ENCODE measurements at regions not wholly inside any gene's neighbourhood (a gene's known extent, or its start where the extent isn't known, plus 50 kb on each side); places are given as distances from the start of the nearest gene placed in this dataset.
A peak's percentile ranks its signal among the peaks of the same experiment; 100 is the strongest.

DNA sequence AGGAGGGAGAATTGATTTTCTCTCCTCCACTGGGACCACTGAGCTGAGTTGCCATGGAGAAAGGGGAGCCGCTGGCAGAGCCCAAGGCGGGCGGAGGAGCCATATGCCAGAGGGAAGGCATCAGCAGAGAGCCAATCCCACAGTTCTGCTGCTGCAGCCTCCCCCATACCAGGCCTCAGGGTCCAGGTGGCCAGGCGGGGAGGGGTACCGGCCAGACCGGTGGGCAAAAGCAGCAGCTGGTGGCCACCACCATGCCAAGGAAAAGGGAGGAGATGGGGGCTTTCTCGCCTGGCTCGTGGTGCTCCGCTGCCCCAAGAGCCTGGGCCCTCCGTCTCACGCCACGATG is 72.8 kb downstream of the PITPNM2 start:
- no peak for DNase-seq (ENCODE audit: low read depth)

DNA sequence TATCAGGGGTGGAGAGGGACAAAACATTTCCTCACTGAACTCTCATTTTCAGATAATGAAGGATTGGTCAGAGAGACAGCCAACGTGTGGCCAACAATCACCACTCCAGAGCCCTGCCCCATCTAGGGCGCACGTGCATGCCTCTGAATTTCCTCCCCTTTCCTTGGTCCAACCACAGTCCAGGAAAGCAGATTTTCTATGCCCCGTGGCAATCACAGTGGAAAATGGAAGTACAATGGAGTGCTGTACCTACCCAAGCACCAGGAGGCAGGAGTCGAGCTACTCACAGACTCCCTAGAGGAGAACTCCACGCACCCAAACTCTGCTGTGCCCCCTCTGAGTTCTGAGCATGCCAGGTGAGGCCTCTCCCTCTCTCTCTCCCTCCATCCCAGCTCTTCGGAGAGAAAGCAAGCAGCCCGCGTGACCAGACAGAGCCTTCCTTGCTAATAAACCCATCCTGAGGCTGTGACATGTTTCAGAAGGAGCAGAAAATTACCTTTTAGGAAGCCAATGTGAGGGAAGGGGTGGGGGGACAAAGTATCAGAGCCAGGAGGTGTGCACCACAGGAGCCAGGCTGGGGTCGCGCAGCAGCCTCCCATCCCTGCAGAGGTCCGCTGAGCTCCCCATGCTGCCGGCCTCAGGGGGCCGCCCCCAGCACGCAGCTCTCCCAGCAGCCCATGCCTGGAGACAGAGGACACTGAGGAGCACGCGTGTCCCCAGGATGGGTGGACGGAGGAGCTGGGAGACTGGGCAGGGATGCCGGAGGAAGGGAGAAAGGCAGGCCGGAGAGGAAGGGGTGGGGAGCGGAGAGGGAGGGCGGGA is 73.4 kb downstream of the PITPNM2 start:
- no peak for DNase-seq (ENCODE audit: low read depth)

DNA sequence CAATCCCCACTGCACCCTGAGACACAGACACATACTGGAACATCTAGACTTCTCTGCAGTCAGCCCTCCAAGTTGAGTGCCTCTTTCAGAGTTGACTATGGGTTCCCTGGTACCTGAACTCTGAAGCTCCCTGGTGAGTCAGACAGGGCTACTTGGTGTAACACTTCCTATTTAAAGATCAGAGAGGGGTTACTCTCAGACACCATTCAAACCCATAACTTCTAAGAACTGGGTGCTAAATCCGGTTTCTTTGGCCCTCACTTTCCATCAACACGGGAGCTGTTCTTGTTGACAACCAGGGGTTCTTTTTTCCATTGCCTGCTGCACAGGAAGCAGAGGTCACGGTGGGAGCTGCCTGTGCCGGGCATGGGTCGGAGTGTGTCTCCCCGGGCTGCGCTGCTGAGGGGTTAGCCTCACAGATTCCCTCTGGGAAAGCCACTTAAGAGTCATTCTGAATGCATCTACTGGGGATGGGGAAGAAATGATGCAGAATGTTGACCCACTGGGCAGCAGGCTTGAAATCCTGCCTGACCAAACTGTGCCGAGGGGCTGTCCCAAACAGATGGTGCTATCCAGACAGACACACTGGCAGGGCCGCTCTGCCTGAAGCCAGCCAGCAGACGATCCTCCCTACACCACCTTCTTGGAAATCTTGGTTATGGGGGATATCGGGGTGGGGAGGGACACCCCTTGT is 74.1 kb downstream of the PITPNM2 start:
- peak; percentile 43 for DNase-seq (ENCODE audit: low read depth)

DNA sequence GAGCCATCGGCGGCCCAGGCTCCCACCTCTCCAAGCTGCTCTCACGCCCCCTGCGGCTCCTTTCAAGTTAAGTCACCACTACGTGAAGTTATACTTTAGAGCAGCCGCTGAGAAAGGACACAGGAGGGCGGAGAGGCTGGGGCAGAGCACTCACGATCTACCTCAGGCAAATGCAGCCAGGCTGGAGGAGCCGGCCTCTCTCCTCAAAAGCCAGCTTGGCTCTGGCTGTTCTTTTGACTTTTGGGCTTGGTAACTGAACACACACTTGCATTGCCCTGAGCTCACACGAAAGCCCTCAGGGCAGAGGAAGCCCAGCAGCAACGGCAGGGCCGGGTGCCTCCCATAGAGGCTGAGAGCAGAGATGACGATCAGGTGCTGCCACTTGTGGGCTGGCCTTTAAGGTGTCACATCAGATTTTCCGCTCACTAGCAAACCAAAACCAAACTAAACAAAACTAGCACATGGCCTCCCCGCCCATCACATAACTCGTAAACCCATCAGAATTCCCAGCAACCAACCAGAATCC is 75.2 kb downstream of the PITPNM2 start:
- peak; percentile 53 for DNase-seq (ENCODE audit: low read depth)

DNA sequence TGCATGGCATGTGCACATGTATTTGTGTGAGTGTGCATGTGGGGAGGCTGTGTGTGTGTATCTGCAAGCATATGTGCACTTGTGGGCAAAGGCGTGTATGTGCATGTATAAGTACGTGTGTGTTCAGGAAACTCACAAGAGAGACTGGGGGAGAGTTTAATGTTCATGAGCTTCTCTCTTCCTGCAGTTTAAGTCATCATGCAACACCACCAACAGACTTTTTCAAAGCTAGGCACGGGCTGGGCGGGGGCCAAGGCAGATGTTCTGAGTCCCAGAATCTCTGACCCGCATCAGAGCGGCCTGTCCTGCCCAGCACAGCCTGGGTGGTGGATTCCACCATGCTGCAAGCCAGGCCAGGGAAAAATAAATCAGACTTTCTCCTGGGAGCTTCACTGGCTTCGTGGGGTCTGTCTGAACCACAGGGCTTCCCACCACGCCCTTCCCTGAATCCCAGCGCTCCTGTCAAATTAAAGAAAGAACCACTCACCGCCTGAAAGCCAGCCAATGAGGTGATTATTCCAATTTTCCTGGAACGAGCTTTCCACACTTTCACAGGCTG is 75.7 kb downstream of the PITPNM2 start:
- DNase-seq (ENCODE audit: low read depth), result no peak

DNA sequence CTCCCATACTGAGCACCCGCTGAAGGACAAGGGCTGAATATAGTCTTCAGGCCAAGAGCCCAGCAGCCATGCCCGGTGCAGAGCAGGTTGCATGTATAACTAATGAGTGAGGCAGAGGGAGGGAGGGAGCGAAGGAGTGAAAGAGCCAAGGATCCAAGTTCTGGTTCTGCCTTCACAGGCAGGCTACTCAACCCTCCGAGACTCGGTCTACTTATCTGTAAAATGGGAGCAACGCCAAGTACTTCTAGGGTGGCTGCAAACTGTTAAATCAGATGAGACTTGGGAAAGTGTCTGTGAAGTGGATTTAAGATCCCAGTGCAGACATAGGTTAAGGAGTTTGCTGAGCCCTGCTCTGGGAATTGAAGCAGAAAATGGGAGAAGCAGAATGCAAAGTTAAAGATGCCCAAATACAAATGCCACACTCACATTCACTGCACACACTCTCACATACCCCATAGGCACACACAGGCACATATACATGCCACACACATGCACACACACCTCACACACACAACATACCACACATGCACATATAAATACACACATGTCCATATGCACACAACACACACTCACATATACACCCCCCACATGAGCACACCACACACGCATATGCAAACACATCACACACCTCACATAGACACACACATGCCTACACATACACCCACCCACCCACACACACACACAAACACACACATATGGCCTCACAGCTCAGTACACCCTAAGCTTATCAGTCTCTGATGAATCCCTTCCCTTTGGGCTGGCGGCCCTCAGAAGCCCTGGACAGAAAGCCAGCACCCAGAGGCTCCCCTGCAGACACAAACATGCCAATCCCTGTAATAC is 76.7 kb downstream of the PITPNM2 start:
- DNase-seq (ENCODE audit: low read depth), result no peak

DNA sequence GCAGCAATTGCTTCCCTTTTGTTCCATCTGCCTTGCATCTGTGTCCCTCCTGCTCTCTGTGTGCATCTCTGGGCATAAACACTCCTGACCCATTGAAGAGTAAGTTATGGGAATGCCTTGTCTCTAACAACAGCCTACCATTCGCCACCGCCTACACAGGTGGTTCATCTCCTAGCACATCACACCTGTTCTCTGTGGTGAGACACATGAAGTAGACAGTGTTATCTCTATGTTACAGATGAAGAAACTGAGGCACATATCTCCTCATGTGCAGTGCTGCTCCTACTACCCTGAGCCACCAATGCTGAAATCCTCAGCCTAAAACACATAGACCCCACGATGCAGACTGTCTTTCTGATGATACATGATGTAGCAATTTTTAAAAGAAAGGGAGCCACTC is 77.6 kb downstream of the PITPNM2 start:
- no peak for DNase-seq (ENCODE audit: low read depth)

DNA sequence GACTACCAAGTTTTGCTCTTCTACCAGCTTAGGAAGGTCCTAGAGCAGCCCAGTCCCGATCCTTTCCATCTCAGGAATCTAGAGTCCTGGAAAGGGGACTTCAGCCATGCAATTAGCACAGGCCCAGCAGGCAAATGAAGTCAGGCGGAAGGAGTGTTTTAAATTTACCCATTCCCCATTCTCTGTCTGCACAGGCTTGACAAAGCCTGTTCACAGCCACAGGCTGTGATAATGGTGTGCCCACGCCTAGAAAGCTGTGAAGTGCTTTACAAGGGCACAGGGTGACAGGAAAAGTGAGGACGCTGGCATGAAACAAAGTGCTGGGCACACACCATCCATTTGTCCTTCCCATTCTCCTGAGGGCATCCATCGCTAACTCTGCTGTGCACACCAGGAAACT is 79.0 kb downstream of the PITPNM2 start:
- DNase-seq (ENCODE audit: low read depth), result no peak

DNA sequence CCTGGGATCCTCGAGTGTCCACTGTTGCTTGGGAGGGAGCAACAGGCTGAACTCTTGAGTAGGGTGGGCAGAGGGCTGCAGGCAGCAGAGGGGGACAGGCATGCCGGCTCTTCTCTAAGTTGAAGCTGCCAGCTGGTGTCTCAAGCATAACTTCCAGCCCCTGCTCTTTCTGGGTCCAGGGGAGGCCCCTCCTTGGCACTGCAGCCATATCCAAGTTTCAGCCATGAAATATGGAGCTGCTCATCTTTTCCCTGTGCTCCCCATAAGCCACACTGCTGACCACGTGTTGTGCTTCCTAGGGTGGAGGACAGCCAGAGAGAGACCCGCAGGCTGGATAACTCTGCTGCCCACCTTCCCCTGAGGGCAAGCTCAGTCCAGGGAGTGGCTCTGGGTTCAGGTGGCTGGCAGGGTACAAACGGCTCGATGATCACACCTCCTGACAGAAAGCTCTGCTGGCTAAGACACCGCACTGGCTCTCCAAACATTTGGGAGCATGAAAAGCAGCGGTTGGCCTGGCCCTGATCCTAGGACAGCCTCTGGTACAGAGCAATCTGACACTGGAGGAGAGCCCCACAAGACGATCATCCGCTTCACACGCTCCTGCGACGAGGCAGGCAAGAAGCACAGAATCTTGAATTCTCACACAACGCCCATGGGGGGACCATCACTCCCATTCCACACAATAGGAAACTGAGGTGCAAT is 79.6 kb downstream of the PITPNM2 start:
- DNase-seq (ENCODE audit: low read depth), result no peak

DNA sequence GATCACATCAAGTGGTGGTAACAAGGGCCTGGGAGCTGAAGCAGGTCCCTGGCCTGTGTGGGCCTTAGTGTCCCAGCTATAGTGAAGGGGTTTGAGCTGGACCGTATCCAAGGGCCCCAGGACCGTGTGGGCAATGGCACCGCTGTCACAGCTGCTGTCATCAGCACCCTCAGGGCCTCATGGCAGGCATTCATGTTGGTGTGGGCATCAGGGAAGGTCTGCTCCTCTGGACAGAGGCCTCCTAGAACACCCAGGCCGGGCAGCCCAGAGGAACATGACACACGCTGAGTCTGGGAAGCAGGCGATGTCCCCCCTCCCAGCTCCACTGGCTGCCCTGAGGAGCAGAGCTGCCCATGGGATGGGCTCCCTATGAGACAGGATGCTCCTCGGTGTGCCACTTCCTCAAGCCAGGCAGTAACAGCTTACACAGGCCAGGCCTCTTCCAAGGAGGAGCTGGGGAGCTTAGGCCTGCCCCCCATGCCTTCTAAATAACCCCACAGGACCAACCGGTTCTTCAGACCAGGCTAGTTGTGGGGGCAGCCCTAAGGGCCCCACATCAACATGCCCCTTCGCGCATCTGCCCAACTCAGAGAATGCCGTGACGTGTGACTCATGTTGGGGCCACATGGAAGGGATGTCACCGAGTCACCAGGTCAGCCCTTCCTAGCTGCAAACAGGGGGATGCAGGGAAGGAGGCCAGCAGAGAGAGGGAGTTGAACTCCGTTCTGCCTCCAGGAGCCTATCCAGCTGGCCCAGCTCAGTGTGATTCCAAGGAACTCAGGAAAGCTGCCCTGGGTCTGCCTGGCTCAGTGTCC is 80.4 kb downstream of the PITPNM2 start:
- no peak for DNase-seq (ENCODE audit: low read depth)

DNA sequence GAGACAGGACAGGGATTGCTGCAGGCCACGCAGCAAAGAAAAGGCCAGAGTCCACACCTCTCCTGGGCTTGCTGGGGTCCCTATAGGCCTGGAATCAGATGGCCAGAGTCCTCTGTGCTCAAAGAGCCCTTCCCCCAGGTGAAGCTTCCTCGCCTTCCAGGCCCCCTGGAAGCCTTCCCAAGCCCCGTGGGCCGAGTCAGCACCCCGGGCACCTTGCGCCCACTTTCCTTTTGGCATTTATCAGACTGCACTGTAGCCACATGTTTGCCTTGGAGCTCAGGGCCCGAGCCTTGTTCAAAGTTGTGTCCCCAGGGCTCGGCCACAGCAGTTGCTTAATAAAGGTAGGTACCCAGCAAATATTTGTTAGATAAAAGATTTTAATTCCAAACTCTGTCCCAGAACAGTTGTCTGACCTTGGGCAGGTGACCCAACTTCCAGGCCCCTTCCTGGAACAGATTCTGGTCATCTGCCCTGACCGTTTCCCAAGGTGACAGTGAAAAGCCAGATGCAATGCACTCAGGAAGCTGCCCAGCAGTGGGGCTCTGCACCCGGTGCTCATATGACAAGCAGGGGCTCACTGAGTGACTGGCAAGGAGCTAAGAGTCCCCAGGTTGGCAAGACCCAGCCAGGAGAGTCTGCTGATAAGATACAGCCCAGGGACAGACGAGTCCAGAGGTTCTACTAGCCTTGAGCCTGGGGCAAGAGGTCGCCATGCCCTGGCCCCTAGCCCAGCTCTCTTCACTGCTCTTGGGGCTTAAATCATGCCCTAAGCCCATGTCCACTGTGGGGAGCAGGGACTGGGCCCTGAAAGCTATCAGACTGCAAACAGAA is 81.2 kb downstream of the PITPNM2 start:
- no peak for DNase-seq (ENCODE audit: low read depth)

DNA sequence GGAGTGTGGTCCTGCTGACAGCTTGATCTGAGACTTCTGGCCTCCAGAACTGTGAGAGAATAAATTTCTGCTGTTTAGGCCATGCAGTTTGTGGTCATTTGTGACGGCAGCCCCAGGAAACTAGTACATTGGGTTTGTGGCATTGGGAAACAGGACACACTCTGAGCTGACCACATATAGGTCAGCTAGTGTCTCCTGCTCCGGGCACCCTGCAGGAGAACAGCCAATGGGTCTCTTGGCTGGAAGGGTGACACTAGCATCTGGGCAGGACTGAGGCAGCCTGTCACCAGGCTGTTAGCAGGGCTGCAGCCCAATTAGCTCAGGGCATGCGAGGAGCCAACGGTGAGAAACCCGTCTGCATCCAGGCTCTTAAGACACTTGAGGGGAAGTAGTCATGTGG is 83.2 kb downstream of the PITPNM2 start:
- DNase-seq (ENCODE audit: low read depth), result no peak

DNA sequence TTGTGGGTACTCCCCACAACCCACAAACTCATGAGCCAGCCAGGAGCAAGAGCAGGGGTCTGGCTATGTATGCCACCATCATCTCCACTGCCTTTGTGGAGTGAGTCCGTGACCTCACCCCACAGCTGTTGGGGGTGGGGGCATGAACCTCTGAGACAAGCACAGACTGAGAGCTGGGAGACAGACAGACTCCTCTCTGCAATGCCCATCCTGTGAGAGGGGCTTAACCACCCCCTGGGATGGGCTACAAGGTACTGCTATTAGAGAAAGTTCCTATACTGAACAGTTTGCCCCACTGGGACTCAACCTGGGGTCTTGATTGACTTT is 84.5 kb downstream of the PITPNM2 start:
- no peak for DNase-seq (ENCODE audit: low read depth)

DNA sequence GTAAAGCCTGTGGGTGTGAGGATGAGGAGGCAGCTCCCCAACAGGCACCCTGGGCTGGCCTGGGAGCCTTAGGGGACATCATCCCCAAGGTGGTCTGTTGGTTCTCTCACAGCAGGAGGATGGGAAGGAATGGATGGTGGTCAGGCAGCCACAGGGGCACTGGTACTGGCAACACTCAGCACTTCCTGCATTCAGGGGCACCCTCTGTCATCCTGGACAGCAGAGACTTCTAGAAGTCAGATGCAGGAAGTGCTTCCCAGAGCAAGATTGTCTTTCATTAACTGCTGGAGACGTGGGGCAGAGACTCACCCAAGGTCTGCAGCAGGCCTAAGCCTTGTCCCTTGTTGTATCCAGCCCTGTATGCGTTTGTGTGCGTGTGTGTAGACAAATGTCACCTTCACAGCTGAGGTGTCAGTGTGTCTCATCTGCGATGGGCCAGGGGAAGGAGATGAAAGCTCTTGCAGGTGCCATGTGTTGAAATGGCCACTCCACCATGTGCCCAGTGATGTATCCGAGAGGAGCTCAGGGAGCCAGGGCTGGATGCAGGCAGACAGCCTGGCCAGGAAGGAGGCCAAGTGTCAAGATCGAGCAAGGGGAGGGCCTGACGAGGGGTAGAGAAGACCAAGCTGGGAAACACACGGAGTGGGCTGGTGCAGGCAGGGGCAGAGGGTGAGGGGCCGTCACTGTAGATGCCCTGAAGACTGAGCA is 85.1 kb downstream of the PITPNM2 start:
- DNase-seq (ENCODE audit: low read depth), result no peak

DNA sequence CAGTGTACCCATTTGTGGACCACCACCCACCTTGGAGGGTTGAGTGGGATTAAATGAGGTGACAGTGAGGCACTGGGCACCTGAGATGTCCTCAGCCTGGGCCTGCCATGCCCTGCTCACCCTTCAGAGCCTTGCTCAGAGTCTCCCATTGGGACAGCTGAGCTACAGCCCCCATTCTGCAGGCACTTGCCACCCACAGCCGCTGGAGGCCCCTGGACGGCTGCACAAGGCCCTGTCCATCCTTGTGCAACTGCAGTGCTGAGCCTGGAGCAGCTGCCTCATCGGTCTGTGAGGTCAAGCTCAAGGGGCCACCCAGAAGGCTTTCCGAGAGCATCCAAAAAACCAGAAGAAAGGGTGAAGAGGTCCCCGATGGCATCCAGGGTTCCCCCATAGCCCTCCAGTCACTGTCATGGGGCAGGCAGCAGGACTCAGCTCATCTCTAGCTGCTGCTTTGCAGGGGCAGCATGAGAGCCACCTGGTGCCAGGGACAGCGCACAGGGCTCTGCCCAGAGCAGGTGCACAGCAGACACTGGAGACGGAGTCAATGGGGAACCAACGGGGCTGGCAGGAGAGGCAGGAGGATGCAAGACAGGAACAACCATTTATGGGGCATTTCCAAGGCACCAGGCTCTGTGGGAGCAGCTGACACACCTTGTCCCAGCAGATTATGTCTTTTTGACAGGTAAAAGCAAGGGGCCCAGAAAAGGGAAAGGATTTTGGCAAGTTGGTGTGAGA is 84.6 kb downstream of the ARL6IP4 start:
- no peak for DNase-seq (ENCODE audit: low read depth)

DNA sequence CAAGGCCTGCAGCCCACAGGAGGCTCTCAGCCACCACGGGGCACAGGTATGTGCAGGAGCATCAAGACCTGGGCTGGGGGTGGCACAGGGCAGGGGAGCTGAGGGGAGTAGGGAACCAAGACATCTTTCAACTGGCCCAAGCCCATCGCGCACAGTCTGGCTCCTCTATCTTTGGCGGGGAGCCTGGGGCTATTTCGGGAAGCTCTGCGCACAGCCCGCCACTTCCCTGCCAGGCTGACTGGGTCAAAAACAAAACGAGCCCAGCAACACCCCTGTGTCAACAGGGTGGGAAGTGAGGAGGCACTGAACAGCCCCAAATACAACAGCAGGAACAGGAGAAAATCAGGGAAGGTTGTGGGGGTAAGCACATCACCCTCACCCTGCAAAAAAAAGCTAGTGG is 83.9 kb downstream of the ARL6IP4 start:
- no peak for DNase-seq (ENCODE audit: low read depth)

DNA sequence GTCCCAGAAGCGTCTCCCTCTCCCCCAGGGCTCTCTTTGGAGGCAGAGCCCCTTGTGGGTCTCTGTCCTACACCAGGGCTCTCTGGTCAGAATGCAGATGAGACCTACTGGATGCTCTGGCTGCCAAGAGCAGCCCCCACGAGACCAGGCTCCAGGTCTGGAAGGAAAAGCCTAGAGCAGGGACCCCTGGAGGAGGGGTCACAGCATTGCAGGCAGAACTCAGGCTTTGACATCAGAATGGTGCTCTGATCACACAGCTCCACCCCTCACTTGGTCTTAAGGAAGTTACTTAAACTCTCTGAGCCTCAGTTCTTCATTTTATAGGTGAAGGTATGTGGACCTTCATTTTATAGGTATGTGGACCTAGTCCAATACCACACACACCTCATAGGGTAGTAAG is 83.1 kb downstream of the ARL6IP4 start:
- DNase-seq (ENCODE audit: low read depth), result peak; percentile 41

DNA sequence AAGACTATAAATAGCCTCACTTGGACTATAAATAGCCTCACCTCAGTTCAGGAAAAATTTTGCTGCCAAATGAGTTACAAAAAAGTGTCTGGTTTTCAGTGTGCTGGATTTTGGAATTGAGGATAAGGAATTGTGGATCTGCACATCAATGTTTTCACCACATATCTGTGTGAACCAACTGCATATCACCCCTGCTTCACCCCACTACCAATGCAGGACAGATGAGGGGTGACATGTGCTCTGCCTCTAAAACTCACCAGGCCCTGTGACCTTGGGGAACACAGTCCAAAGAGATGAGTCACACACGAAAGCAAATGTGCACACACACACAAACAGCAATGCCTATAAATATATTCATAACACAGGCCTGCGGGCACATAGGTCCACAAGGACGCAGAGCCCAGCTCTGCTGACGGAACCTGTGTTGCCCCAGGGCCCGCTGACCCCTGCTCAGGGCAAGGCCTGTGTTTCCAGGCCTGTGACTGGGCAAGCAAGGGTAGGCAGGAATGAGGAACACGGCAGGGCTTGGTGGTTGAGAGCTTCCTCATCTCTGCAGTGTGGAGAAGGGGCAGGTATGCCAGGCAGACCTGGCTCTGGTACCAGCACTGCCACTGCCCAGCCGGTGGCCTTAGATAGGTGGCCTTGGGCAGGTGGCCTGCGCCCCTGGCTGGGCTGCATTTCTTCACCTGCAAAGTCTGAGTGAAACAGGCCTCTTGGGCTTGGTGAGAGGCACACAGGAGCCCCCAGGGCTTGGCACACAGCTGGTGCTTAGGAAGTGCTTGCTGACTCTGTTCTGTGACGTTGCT is 82.4 kb downstream of the ARL6IP4 start:
- DNase-seq (ENCODE audit: low read depth), result peak; percentile 95
